22Rv1 (cell line): ENCODE measurements at regions not wholly inside any gene's neighbourhood (a gene's known extent, or its start where the extent isn't known, plus 50 kb on each side); places are given as distances from the start of the nearest gene placed in this dataset.

Experiments used
- H3K27ac ChIP-seq: fragments of 450-650 bp; 2 replicates; pipeline ENCODE4 v1.5.1; 2017
- ZFX ChIP-seq: fragments of 450-650 bp; IDR thresholded peaks from 2 replicates; pipeline ENCODE4 v1.6.1; 2017; ENCODE audit warnings: antibody characterized with exemption, borderline replicate concordance
- TF ChIP-seq, protein P1 (sequence below): fragments of 450-650 bp; IDR thresholded peaks from 2 replicates; pipeline ENCODE4 v1.5.1; 2017; ENCODE audit warnings: mild to moderate bottlenecking

DNA sequence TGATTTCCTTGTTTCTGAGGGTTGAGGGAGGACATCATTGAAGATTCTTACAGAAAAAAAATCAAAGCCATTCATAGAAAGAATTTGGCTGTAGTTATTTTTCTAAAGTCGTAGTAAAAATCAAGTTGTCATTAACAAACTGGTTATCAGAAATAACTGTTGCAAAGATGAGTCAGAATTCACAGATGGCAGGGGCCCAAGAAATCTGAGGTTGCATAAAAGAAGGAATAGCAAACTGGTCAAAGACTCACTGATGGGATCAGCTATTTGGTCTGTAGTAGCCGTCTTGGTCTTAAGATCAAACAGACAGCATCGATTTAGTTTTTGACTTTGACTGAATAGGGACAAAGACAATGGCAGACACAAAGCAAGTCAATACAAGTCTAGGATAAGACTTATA is 334.3 kb downstream of the FIGN start:
- TF ChIP-seq ZFX, result no peak
- TF ChIP-seq, protein P1, sequence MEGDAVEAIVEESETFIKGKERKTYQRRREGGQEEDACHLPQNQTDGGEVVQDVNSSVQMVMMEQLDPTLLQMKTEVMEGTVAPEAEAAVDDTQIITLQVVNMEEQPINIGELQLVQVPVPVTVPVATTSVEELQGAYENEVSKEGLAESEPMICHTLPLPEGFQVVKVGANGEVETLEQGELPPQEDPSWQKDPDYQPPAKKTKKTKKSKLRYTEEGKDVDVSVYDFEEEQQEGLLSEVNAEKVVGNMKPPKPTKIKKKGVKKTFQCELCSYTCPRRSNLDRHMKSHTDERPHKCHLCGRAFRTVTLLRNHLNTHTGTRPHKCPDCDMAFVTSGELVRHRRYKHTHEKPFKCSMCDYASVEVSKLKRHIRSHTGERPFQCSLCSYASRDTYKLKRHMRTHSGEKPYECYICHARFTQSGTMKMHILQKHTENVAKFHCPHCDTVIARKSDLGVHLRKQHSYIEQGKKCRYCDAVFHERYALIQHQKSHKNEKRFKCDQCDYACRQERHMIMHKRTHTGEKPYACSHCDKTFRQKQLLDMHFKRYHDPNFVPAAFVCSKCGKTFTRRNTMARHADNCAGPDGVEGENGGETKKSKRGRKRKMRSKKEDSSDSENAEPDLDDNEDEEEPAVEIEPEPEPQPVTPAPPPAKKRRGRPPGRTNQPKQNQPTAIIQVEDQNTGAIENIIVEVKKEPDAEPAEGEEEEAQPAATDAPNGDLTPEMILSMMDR, result no peak

DNA sequence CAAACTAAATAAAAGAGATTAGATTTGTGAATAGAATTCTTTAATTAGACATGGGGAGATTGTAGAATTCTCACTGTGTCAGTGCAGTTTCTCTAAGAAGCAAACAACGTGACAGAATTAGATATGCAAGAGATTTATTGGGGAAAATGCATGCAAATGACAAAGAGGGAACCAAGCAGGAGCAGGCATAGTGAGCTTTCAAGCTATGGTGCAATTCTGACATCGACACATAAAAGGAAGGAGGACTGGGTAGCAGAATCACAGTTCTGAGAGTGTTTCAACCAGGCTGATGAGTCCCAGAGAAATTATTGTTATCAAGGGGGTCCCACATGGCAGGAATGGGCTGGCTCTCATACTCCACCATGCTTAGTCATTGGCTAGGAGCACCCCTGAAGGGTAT is 338.4 kb downstream of the FIGN start:
- H3K27ac ChIP-seq, result no peak overlapping the region
- TF ChIP-seq, protein P1, result no peak
- TF ChIP-seq ZFX, result no peak

More for the DNA sequence above, 334.3 kb downstream of the FIGN start:
- H3K27ac ChIP-seq, result no peak overlapping the region

GRCh38 chr2:163395602-163396001 is 340.2 kb downstream of the FIGN start:
- TF ChIP-seq ZFX, result no peak
- TF ChIP-seq, protein P1, result no peak
- H3K27ac ChIP-seq, result no peak overlapping the region

GRCh38 chr2:163389838-163390237 is 346.0 kb downstream of the FIGN start:
- TF ChIP-seq, protein P1, result no peak
- TF ChIP-seq ZFX, result no peak
- no peak overlapping the region for H3K27ac ChIP-seq

DNA sequence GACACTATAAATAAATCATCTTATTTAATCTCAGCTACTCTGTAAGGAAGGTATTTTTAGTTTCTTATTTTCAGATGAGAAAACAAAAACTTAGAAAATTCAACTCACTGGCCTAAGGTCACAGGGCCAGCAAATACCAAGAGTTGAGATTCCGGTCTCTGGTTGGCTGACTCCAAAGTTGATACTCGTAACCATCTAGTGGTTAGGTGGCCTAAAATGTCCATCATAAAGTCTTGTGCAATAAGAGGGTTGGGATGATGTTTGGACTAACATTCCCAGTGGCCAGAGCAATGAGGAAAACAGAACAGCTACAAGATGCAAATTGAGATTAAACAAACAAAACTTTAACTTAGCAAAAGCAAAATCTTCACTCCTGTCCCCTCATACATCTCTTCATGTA is 360.3 kb downstream of the FIGN start:
- no peak for TF ChIP-seq ZFX
- TF ChIP-seq, protein P1, result no peak
- H3K27ac ChIP-seq, result no peak overlapping the region

GRCh38 chr2:163375070-163375469 is 360.7 kb downstream of the FIGN start:
- no peak for TF ChIP-seq ZFX
- TF ChIP-seq, protein P1, result no peak
- H3K27ac ChIP-seq, result no peak overlapping the region

GRCh38 chr2:163374282-163374681 is 361.5 kb downstream of the FIGN start:
- no peak for TF ChIP-seq ZFX
- TF ChIP-seq, protein P1, result no peak
- no peak overlapping the region for H3K27ac ChIP-seq
